HG03460 (cell line): ENCODE measurements at regions not wholly inside any gene's neighbourhood (a gene's known extent, or its start where the extent isn't known, plus 50 kb on each side); places are given as distances from the start of the nearest gene placed in this dataset.

Experiments used
- ATAC-seq: cut with Tn5 transposase; IDR thresholded peaks from one replicate; pipeline ENCODE4 v1.9.1; 2021; ENCODE audit not compliant: unreplicated experiment

DNA sequence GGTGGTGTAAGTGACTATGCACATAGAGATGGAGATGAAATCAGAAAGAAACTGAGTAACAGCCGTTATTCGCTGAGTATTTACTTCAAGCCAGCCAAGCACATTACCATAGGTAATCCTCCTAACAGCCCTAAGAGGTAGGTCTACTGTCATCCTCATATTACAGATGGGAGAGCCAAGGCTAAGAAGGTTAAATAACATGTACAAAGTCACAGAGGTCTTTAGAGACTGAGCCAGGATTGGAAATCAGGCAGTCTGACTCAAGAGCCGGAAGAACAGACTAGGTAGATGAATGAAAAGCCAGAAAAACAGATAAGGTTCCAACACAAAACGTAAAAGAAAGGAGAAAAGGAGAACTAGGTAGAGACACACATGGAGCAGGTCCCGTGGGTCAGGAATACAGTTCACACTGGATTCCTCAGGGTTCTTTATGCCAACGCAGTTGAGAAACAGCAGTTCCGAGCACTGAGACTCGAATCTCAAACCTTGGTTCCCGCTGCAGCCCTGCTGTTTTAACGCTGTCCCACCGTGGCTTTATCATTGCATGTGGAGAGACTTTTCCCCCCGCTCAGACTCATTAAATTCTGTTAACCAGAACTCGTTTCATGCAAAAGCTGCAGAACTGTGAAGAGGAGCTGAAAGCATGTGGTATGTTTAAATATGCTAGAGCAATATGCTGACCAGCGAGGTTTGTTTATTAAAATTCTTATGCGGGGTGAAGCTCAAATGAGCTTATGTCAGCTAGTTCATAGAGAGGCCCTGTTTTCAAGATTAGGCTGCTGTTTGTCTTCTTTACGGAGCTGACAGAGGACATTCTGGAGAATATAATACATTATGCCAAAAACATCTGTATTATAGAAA lies 537.9 kb downstream of the CD83 start:
- no peak for ATAC-seq

DNA sequence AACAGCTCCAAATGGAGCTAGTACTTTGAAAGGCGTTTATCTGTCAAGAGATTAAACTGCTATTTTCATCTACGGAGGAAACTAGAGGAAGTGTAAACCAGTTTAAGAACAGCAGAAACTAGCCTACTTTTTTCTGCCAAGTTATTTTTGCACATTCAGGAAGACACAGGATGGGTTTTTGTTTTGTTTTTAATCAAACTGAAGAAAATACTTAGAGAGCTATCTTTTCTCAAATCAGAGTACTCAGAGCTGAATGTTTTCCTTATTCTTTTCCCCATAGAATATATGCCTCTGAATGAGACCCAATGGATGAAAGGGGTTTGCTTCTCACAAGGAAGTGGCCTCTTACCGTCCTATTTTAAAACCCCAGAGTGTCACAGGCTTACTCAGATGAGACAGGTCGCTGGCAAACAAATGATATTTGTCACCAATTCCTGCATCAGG lies 538.5 kb downstream of the CD83 start:
- no peak for ATAC-seq

DNA sequence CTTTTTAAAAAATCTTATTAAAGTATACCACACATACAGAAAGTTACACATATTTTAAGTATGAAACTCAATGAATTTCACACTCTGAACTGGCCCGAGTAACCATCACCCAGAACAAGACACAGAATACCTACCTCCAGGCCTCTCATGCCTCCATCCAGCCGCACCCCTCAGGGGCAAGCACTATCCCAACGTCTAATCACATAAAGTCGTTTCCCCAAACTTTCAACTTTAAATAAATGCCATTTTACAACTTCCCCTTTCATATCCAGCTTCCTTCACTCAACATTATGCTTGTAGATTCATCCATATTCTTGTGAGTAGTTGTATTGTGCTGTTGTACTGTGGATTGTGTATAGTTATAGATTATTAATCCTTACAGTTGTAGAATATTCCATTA lies 539.1 kb downstream of the CD83 start:
- ATAC-seq, result no peak

DNA sequence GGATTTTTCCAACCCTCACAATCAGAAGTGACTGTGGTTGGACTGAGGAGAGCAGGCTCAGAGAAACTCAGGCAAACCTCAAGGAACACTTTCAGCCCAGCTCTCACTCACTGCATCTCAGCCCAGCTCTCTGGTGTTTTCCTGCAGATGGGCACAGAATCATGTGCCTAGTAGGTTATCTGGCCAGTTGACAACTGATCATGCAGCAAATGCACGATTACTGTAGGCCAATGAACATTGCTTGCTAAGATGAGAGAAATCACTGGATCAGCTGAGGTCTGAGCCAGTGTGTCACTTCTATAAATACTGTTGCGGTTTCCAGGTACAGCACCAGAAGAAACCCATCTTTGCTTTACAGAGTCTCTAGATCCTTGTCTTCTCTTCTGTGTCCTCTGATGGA lies 540.5 kb downstream of the CD83 start:
- no peak for ATAC-seq

DNA sequence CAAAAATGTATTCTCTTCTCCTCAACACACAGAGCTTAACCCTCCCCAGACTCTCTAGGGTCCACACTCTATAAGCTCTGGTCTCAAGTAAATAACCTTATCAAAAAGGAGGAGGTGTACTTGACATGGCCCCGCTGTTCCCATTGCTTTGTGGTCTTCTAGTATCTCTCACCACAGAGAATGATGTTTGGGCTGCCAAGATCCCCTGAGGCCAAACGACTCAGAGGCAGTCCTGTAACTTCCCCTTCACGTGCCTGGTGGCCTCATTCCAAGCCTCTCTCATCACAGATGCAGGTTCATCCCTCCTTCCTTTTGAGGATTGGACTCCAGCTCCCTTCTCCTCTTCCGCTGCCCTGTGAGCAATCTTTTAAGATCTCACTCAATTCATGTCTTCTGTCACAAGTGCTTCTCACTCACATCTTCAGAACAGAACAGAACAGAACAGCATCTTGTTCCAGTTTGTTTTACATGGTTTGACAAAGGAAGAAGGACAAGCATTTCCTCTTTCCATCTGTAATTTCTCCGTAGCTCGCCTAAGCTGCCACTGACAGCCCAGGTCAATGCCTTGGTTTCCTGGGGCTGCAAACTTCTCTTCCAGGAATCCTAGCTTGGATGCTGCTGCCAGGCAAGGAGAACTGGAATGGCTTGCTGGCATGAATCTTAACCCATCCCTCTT lies 541.5 kb downstream of the CD83 start:
- no peak for ATAC-seq

DNA sequence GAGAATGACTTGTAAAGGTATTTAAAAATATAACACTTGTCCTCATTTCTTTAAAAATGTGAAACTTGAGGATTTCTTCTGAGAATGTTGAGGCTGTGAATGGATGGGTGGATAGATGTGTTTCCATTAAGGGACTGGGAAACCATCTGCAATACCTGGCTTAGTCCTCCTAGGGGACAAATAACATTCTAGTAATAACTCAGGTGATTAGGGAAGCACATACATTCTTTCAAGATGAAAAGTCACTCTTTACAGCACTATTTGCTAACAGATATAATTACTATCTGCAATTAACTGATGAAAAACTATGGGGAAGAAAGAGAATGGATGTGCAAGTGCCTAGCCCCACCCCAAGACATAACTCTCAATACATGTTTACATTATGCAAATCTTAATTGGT lies 542.3 kb downstream of the CD83 start:
- ATAC-seq, result no peak

DNA sequence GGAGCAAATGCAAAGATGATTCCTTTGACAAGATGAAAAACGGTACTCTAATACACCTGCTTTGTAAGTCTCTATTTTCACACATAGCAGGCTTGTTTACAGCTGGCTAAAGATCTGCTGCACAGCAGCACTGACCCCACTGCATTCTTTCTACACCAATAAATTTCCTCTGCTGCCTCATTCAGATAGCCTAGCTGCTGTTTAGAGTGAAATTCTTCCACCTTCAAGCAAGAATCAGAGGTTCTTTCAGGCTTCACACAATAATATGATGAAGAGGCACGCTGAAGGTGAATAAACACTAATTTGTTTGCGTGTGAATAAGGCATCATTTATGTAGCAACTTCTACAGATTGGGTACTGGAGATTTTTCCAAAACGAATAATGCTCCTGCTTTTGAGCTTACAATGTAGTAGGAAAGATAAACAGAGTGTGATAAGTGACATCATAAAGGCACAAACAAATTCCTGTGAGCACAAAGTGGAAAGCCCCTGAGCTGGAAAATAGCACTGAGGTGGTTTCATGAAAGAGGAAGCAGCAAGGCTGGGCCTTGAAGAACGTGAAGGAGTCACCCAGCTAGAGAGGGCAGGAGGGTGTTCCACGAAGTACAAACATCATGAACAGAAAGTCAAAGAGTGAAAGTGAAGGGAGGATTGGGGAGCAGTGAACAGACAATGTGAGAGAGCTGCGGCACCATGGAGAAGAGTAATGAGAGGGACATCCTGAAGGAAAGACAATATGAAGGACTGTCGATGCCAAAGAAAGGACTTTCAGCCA lies 543.4 kb downstream of the CD83 start:
- peak; percentile 55 for ATAC-seq

DNA sequence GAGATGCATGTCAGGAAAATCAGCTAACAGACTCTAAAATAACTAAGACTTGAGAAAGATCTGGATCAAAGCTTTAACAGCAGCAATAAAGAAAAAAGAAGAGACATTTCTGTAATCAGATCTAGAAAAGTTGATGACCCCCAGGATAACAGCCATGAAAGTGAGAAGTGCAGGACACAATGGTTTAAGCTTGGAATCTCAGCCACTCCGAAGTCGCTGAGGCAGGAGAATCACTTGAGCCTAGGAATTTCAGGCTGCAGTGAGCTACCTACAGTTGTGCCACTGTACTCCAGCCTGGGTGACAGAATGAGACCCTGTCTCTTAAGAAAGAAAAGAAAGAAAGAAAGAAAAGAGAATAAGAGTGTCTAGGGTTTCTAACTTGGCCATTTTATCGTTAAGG lies 544.1 kb downstream of the CD83 start:
- no peak for ATAC-seq

DNA sequence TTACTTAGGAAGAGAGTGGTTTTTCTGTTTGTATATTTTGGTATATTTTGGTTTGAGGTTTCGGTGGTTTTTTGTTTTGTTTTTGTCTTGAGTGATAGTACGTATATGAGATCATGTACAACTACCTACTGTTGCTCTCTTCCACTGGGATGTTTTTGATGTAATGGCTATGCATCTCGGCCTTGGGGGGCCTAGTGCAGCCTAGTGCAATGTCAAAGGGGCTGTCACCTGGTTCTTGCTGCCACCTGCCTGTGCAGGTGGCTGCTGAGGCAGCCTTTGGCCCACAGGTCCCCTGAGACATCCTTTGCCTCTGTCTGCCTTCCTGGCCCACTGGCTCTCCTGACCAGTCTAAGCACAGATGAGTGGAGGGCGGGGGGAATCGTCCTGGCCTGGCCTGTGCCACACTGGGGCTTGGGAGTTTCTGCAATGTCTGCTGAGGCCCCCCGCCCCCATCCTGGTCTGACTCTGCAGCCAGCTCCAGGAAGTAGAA lies 546.6 kb downstream of the CD83 start:
- ATAC-seq, result no peak

DNA sequence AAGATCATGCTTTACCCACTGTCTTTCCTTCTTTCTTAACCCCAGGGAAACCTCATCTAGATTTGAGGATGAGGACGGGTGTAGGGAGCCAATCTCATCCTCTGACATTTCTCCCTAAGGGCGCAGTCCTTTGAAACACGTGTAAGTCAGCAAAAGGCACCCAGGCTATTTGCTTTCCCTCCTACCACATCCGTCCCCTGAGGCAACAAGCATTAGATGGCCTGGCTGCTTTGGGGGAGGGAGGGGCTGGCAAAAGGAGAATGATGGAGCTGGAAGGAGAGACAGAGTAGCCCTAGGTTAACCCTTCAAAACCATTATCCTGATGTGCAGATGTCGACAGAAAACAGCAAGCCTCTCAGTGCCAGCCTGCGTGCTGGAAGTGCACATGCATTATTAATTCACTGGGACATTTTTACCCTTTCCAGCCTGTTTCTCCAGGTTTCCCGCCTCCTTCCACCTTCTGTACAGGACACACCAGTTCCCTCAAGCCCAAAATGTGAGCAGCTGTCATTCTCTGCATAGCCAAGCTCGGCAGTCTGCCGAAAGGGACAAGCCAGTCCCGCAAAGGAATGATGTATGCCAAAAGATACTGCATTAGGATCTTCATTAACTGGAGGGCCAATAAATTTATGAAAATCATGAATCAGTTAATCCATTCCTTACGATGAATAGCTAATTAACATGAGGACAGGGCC lies 547.2 kb downstream of the CD83 start:
- ATAC-seq, result no peak

DNA sequence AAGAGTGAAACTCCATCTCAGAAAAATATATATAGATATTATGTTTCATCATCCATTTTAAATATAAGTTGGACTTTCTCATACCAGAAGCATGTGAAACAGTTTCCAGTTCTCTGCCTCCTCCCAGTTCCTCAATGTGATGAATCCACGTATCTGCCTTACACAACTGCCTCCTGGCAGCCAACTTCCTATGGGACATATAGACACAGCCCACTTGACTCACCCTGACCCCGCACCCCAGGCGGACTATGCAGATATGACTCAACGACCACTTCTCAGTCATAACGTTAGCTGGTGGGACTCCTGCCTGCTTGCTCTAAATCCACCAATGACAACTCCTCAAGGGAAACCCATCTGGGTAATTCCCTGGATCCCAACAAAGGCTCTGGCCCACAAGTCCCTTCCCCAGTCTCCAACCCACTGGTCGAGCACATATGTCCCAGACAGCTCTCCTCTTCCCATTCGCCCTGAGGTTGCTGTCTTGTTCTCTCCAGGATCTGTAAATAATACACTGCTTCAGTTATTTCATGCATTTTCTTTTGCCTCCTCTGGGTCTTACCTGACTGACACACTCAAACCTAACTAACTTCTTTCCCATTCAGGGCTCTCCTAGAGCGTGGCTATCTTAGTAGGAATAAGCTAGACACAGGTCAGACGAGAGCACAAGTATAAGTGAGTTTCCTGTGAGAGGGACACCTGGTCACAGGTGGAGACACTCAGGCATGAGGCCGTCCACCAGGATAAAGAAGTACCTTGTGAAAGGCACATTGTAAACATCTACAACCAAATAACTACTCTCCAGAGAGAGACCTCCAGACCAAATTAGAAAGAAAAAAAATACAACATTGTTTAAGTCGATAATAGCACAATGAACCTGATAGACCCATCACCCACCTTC lies 548.5 kb downstream of the CD83 start:
- ATAC-seq, result no peak

DNA sequence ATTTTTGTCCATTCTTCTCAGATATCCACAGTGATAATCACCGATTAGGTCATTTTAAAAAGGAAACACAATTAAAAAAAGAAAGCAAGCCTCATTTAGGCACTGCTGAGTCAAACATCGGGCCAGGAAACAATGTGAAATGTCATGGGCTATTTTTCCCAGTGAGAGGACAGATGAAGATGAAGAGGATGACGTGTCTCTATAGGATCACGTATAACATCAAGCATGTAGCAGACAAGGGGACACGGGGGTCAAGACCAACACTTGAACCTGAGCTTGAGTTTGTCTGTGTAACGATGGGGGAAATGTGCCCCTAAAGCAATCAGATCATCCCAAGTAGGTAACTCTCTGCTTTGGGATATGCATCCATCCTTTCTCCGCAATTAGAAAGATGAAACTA lies 553.2 kb downstream of the CD83 start:
- ATAC-seq, result no peak

DNA sequence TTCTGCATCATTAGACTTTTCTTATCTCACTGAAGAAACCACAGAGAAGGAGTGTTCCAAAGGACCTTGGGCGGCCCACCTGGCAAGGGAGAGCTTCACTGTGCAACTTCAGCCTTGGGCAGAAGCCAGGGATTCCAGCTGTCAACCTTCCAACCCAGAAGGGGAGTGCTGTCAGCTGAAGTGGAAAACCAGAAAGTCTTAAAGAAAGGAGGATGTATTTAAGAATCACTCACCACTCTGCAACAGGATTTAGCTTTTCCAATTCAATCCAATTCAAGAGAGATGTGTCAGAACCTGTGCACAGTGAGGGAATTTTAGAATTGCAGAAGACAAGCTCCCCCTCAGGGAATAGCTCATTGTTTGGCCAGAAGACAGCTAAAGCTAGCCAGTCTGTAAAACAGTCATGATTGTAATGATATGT lies 553.7 kb downstream of the CD83 start:
- ATAC-seq, result no peak

DNA sequence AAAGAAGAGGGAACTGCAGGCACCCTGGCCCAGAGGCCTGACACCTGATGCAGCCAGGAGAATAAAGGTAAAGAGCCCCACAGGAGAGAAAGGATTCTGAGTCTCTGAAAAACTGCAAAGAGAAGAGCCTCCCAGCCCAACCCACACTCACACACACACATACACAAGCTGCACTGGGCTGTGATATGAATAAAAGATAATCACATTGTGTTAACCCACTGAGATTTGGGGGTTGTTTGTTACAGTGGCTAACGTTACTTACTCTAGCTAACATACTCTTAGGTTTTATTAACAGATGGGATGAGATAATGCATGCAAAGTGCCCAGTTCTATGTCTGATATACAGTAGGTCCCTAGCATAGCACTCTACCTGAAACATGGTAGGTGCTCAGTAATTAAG lies 554.4 kb downstream of the CD83 start:
- ATAC-seq, result no peak

DNA sequence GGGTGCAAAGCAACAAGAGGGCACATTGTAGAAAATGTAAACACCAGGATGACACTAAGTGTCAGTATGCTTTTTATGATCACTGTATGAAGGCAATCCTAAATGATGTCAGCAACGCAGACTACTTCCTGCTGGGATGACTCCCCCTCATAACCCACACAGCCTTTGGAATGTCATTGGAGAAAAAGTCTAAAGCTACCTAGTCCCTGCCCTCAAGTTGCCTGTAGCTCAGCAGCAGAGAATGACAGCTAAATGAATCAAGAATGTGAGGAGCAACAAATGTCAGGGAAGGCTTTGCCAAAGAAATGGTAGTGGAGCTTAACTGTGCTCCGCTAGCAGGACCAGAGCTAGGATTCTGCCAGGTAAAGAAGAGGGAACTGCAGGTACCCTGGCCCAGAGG lies 555.6 kb downstream of the CD83 start:
- no peak for ATAC-seq

DNA sequence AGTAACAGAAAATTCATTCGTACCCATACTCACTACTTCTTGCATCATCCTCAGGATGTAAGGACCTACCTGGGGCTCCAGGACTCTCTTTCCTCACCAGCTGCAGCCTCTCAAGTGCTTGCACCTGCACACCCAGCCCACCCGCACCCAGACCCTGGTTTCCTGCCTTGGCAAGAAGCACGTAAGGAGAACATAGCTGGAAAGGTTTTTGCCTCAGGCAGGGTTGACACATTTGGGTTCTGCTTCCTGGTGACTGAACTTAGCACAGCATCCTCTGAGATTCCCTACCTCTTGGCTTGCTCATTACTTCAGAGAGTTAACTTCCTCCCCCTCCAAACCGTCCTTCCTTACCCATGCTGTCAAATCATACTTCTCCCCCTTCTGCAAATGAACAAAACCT lies 556.9 kb downstream of the CD83 start:
- no peak for ATAC-seq

DNA sequence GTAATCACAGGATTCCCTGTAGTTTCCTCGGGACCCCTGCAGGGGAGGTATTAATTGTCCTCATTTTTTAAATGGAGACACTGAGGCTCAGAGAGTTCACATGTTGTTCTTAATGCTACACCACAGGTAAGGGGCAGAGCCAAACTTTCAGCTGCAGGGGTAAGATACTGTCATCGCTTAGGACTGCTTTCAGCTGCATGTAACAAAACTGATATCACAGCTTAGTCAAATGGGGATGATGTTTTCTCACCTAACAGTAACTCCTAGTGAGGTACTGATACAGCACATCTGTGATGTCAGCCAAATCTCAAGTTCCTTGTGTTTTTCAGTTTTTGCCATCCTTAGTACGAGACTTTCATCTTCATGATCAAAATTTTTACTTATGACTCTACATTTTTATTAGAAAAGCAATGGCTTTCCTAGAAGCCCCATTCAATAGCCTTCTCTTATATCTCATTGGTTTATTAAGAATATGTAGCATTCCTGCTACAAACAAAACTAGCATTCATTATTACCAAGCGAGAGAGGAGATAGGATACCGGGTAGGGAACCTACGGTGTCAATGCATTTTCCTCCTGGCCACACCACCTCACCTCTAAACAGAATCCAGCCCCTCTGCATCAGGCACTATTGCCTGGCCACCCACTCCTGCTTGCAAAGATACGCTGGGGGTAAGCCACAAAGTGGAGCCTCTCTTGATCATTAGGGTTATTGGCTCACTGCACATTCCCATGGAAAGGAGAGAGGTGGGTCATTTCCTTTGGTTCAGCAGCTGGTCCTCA lies 557.5 kb downstream of the CD83 start:
- ATAC-seq, result no peak

DNA sequence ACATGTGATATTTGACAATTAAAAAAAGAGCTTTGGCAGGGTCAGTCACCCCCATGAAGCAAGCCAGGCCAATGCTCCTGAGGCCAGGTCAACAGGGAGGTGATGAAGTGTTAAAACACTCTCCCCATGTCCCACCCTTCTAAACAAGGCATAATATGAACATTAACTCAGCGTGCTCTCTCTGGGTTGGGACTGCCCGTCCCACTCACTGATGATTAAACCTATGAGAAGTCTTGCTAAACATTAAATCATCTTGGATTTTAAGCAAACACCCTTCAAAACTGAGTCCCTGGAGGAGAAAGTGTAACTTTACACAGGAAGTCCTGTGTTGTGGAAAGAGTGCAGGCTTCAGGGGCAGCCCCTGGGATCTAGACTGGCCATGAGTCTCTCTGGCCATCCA lies 558.5 kb downstream of the CD83 start:
- no peak for ATAC-seq
